GM20431 (cell line): ENCODE measurements at regions not wholly inside any gene's neighbourhood (a gene's known extent, or its start where the extent isn't known, plus 50 kb on each side); places are given as distances from the start of the nearest gene placed in this dataset.

Experiments used
- in situ Hi-C: fragments of 300-500 bp; cut with MseI, MboI; formaldehyde crosslinking; loops from one replicate; pipeline ENCODE4 v1.15.0; 2020; ENCODE audit warnings: low sequenced_read_pairs; ENCODE audit not compliant: unreplicated experiment

DNA sequence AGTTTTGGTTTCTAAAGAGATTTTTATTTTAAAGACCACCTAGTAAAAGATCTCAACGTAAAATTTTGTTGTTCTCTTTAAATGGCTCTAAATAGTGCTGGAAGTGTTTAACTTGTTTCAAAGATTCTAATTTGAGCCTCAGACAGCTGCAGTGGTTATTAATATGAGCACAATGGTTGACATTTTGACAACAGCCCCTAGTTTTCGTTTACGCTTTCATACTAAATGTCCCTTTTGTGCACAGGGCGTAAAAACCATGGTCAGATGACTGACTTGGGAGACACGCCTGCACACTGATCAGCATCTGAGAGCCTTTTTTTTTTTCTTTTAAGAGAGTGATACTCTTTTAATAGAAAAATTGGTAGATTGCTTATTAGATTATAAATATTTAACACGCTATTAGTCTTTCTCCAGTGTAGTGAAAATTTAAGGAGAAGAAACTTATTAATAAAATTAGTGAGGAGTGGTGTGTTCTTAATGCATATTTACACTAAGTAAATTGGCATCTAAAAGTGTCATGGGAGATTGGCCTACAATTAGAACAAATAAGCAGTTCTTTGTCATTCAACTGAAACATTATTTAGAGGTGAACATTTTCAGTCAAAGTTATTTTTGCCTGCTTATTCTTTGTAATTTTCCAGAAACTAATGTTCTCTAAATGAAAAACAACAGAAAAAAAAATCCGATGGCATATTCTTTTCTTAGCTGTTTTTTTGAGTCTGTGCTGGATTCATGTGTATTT is 182.8 kb upstream of the PHYHIPL start:
- in situ Hi-C loops, result no loop called here

DNA sequence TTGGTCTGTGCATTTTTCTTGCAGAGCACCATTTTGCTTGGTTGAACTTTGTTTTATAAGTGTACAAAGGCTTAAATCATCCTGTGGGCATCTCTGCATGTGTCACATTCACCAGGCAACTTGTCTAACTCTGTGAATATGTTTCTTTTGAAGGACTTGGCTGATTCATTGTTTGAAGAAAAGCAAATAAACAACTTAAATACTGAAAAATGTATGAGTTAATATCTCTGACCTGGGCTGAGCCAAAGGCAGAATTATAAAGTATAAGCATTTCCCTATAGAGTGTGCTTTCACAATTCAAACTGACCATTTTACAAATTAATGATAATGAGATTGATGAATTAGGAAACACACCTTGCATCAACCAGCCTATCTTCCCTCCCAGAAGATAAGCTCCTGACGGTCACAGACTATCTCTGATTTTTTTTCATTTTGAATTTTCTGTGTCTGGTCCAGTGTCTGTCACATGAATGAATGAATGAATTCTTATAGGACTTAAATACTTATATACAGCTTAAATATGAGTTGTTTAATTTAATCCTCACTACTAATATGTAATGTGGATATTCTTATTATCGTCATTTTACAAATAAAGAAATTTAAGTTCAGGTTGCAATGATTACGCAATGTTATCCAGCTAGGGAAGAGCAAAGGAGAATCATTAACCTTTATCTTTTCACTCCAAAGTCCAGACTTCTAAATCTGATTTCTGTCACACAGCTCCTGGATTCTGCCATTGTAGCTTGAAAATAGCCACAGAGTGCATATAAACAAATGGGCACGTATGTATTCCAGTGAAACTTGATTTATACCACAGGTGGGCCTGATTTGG is 182.0 kb upstream of the PHYHIPL start:
- in situ Hi-C loops, result no loop called here

DNA sequence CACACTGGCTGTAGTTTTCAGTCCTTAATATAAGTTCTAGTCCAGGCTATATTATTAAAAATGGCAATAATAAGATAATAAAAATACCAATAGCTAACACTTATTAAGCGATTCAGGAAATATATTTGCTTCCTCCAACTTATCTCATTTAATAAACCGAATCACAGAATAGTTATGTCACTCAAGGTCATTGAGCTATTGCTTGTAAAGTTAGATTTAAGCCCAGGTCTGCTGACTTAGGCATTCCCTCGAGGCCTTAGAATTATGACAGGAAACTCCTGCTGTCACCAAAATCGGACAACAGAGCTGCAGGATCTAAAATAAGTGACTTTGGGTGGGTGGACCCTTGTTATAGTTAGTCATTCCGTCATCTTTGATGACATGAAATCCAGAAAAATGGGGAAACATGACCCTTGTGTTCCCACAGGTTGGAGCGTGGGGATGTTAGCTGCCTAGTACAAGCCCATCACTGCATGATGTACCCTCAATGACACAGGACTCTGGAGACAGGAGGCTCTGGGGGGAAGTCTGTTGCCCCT is 181.3 kb upstream of the PHYHIPL start:
- in situ Hi-C loops, result no loop called here

GRCh38 chr10:58996063-58996462 is 180.4 kb upstream of the PHYHIPL start:
- in situ Hi-C loops, result no loop called here

GRCh38 chr10:58996866-58997265 is 179.6 kb upstream of the PHYHIPL start:
- in situ Hi-C loops, result no loop called here

DNA sequence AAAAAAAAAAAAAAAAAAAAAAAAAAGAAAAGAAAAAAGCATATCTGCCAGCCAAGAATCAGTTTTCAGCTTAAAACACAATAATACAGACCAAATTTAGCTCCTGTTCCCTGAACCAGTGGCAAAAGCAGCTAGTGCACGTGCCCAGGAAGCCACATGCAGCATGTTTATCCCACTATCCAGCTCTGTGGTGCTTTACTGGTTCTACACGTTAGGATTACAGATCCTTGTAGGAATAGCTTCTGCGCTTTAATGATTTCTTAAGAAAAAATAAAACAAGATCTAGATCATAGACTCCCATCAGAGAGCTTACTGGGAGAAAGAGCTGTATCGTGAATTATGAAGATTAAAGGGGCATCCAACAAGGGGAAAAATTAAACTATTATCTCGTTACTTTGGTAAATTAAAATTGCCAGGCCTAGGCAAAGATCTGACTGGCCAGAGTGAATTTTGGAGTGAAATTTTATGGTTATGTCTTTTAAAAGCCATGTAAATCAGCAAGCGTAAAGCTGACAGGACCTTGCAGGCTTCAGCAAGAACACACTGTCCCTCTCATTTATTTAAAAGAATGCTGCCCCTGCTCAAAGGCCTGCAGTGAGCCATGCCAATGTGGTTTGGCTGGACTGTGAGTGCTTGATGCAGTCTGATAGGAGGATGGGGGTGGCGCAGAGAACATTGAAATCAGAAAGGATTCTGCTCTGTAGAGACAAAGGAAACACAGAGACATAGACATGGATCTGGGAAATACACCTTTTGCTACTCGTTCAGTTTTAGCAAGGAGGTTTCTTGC is 177.3 kb upstream of the PHYHIPL start:
- in situ Hi-C loops, result no loop called here

DNA sequence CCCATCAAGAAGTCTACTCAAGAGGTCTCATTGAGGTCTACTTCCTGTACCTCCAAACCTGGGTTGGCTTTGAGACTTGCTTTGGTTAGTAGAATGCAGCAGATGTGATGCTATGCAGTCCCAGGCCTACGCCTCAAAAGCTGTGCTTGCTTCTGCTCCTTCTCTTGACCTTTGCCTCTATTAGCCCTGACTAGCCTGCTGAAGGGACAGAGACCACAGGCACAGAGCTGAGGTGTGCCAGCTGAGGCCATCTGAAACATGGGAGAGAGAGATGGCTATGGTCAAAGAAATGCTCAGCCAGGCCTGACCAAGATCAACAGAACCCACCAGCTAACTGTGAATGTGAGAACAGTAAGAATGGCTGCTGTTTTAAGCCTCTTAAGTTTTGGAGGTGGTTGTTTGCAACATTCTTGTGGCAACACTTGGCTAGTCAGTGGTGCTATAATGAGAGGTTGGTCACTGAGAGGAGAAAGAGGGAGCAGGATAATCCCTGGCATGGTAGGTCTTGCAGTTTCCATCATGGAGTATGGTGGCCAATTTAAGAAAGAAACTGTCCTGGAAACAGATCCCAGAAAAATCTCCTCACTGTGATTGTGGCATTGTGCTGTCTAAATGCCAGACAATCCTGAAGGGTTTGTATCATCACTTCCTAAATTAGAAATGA is 176.1 kb upstream of the PHYHIPL start:
- in situ Hi-C loops, result no loop called here

DNA sequence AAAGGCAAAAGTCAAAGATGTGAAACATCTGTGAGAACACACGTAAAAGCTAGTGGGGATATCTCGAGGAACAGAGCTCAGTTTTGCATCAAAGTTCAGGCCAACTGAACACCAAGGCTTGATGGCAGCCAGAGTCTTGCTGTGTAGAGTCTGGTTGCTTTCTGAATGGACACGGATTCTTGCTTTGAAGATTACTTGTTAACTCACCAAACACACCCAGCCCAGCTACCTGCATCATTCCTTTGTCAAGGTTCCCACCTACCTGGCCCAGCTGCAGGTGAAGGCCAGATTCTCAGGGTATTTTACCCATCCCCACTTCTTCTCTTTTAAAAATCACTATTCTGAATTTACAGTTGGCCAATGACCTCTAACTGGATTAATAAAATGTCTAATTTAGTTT is 174.4 kb upstream of the PHYHIPL start:
- in situ Hi-C loops, result no loop called here

- in situ Hi-C loops, result no loop called here
Observed at GRCh38 chr10:59003203-59003602, 173.2 kb upstream of the PHYHIPL start.

DNA sequence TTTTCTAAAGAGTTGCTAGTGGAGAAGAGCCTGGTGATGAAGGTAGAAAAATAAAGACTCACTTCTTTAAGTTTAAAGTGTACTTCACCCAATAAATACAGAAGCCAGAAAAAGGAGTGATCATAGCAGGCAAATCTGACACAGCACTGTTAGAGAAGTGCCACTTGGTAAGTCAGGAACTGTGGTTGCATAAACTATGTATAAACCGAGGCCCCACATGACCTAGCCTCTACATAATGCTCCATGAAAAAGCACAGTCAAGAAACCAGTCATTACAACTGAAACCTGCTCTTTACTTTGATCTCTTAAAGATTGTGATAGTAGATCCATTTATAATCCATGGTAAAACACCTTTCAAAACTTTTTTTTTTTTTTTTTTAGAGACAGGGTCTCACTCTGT is 172.1 kb upstream of the PHYHIPL start:
- in situ Hi-C loops, result no loop called here

DNA sequence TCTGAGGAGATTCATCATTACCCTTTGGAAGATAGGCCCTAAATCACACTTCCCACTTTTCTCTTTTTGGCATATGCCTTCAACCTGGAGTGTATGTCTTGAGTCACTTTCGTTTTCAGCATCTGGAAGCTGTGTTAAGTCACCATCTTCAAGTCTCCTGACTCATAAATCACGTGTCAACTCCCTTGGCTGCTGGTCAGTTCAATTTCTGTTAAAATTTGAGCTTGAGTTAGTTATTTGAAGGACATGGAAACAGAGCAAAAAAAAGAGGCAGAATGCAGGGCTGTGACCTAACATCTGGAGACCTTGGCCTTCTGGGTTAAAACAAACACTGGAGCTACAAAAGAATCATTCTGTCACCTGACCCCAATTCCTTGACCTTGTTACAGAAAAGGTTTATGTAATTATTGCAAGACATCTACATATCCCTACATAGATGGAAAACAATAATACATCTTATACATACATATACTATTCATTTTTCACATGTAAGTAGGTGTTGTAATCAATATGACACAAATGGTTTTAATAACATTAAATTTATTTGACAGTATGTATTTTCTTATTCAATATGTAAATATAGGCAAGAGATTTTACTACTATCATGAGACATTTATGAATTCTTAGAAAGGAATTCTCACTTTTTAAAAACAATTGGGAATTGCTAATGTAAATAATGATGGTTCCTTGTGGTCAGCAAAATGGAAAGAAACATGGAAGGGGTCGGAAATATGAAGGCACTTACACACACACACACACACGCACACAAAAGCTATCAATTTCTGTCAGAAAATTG is 169.7 kb upstream of the PHYHIPL start:
- in situ Hi-C loops, result no loop called here

DNA sequence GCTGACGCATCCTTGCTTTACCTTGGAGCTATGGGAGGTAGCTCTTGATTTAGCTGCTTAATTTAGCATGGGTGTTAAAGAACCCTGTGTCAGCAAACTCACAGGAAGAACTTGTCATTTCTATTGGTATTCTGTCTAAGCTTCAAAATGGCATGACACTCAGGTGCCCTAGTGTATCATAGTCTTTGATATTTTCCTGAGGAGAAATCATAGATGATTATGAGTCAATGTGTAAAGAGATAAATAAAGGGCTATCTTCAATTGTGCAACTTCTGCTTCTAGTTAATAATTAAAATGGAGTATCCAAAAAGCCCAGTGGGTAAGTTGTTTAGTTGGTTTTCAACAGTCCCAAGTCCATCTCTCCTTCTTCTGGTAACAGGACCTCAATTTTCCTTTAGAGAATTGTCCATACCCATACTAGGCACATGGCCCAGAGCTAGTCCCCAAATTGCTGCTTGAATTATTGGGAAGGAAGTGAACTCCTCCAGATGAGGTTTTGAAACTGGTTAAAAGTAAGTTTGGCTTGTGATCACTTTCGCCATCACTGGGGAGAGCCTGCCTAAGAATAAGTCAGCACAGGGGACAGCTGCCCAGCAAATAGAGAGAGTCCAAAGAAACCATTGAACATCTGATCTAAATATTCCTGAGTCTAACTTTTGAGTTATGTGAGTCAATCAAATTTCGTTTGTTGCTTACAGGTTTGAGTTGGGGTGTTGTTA is 169.0 kb upstream of the PHYHIPL start:
- in situ Hi-C loops, result no loop called here

- in situ Hi-C loops, result no loop called here
Observed at GRCh38 chr10:59008452-59008851, 168.0 kb upstream of the PHYHIPL start.

- in situ Hi-C loops, result no loop called here
Observed at GRCh38 chr10:59011972-59012632, 164.3 kb upstream of the PHYHIPL start.

- in situ Hi-C loops, result no loop called here
Observed at GRCh38 chr10:59012839-59013238, 163.6 kb upstream of the PHYHIPL start.

DNA sequence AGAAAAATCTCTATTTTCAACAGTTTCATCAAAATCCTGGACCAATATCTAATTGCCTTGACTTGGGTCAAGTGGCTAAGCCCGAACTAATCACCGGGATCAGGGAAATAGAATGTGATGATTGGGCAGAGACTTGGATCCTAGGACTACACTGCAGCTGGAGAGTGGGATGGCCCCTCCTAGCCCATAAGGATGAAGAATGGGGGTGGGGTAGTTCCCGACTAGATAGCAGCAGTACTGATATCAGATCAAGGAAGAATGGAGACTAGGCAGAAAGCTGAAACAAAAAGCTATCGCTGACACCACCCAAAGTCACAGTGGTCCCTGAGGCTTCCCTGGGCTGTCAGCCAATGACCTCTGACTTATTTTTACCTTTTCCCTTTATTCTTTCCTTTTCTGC is 160.4 kb upstream of the PHYHIPL start:
- in situ Hi-C loops, result no loop called here

- in situ Hi-C loops, result no loop called here
Observed at GRCh38 chr10:59018977-59019376, 157.5 kb upstream of the PHYHIPL start.

- in situ Hi-C loops, result no loop called here
Observed at GRCh38 chr10:59019603-59020002, 156.8 kb upstream of the PHYHIPL start.
